ENCODE measurements at regions not wholly inside any gene's neighbourhood (a gene's known extent, or its start where the extent isn't known, plus 50 kb on each side); places are given as distances from the start of the nearest gene placed in this dataset.
A peak's percentile ranks its signal among the peaks of the same experiment; 100 is the strongest.

DNA sequence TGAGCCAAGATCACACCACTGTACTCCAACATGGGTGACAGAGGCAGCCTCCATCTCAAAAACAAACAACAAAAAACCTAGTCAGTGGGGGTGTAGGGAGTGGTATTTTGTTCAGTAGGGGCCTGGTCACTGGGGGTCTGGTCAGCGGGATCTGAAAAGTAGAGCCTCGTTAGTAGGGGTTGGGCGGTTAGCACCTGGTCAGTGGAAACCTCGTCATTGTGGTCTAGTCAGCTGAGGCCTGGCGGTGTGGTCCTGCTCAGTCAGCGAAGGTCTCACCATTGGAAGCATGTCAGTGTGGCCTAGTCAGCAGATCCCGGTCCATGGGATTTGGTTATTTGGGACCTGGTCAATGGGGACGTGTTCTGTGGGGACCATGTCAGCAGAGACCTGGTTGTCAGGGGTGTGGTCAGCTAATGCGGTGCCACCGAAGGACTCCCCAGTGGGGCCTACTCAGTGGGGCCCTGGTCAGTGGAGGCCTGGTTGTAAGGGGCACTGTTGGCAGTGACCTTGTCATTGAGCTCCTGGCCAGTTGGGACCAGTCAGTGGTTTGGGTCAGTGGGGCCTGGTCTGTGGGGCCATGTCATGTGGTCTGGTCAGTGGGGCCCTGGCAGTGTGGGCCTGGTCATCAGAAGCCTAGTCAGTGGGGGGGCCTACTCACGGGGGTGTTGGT lies 63.0 kb upstream of the TPM4 start:
- H3K9me3 ChIP-seq (ENCODE audit: control insufficient read depth, insufficient read depth, low read length) = no peaks in the 10 kb centered on the region
- no peak for DNase-seq
- H4K91ac ChIP-seq (ENCODE audit: insufficient read depth, low read depth, low read length) = no peak overlapping the region
- no peak overlapping the region for H3K56ac ChIP-seq (ENCODE audit: extremely low read depth, insufficient read depth, low read length)
- H3K9me1 ChIP-seq (ENCODE audit: insufficient read depth, low read length) = no peaks in the 10 kb centered on the region
- no peak overlapping the region for H2AK5ac ChIP-seq (ENCODE audit: low read depth, low read length)
- H2AK9ac ChIP-seq (replicated peaks; ENCODE audit: low read depth, low read length, poor library complexity) = peak overlapping the region; percentile 70
- no peak for ATAC-seq (ENCODE audit: low read depth)
- no peak overlapping the region for H4K8ac ChIP-seq (ENCODE audit: low read depth in 2 of 2, low read length in 2 of 2)
- POLR2A ChIA-PET (ENCODE audit: unreplicated experiment) = no interaction called here
- no peak overlapping the region for H3K4me3 ChIP-seq (ENCODE audit: insufficient read depth, low read depth, low read length)
- H3K4me2 ChIP-seq (ENCODE audit: low read depth, low read length) = no peak overlapping the region
- no peak overlapping the region for H2BK20ac ChIP-seq (ENCODE audit: low read depth, low read length)
- H3K4ac ChIP-seq (ENCODE audit: low read depth, low read length) = no peak overlapping the region
- intact Hi-C loops (cut with micrococcal nuclease) (no loop called here), in situ Hi-C loops (cut with MboI; ENCODE audit: low sequenced_read_pairs) (no loop called here), dilution Hi-C loops (cut with HindIII; ENCODE audit: low sequenced_read_pairs, unreplicated experiment) (no loop called here)
- H2BK120ac ChIP-seq (ENCODE audit: low read depth, low read length) = no peak overlapping the region
- H2BK5ac ChIP-seq (ENCODE audit: low read depth, low read length, poor library complexity, severe bottlenecking) = no peak overlapping the region
- H4K5ac ChIP-seq (ENCODE audit: low read depth, low read length) = no peak overlapping the region
- no peak overlapping the region for H3K9ac ChIP-seq (ENCODE audit: low read depth, low read length)
- H3K14ac ChIP-seq (replicated peaks; ENCODE audit: low read depth, low read length) = no peak overlapping the region
- CTCF ChIA-PET = no interaction called here
- no peak overlapping the region for H3K27ac ChIP-seq (ENCODE audit: insufficient read depth, low read length)
- no peaks in the 10 kb centered on the region for H3K27me3 ChIP-seq (ENCODE audit: control insufficient read depth, insufficient read depth, low read length)
- H3K18ac ChIP-seq (ENCODE audit: low read depth, low read length) = no peak overlapping the region
- no peaks in the 10 kb centered on the region for H3K79me1 ChIP-seq (ENCODE audit: low read depth in 1 of 2, low read length in 2 of 2)
- H3K4me1 ChIP-seq (ENCODE audit: control insufficient read depth, insufficient read depth, low read length) = no peaks in the 10 kb centered on the region
- H3K23ac ChIP-seq (ENCODE audit: low read depth, low read length) = no peak overlapping the region
- no TSS peak for BruUV-seq (replicated peaks)
- no peaks in the 10 kb centered on the region for H4K20me1 ChIP-seq (ENCODE audit: insufficient read depth, low read length)
- TF ChIP-seq, protein P1, sequence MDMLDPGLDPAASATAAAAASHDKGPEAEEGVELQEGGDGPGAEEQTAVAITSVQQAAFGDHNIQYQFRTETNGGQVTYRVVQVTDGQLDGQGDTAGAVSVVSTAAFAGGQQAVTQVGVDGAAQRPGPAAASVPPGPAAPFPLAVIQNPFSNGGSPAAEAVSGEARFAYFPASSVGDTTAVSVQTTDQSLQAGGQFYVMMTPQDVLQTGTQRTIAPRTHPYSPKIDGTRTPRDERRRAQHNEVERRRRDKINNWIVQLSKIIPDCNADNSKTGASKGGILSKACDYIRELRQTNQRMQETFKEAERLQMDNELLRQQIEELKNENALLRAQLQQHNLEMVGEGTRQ (IDR thresholded peaks at IDR 0.05; ENCODE audit: low read depth, low read length) = no peak
- WGBS, 2 experiments (ENCODE audit: extremely low coverage in 2 of 2, insufficient read length in 1 of 2) = 93% methylated on average over 2 of the region's 11 CpGs; no CpG with 5 or more reads in 1 of the 2 experiments
- no peak overlapping the region for H2BK15ac ChIP-seq (ENCODE audit: low read depth, low read length)
- H3K36me3 ChIP-seq (ENCODE audit: control insufficient read depth, insufficient read depth, low read length) = no peaks in the 10 kb centered on the region
- H2AFZ ChIP-seq (replicated peaks; ENCODE audit: low read length, poor library complexity) = no peak overlapping the region

Measured in IMR-90 (cell line).